Jurkat, Clone E6-1 (cell line): ENCODE measurements at regions not wholly inside any gene's neighbourhood (a gene's known extent, or its start where the extent isn't known, plus 50 kb on each side); places are given as distances from the start of the nearest gene placed in this dataset.
A peak's percentile ranks its signal among the peaks of the same experiment; 100 is the strongest.
"Not testable (repeated sequence)": the region's sequence is repeated elsewhere in the genome, so short reads cannot be mapped to it uniquely, and the experiment has no call there.

Experiments
- DNase-seq: peaks from one replicate; pipeline ENCODE4 v3.0.0-alpha.2; 2011; ENCODE audit warnings: low read depth, low spot score
- H3K4me3 ChIP-seq: 2 replicates; pipeline ENCODE4 v1.5.1; 2011; ENCODE audit warnings: mild to moderate bottlenecking, low read length, control low read depth, moderate library complexity

DNA sequence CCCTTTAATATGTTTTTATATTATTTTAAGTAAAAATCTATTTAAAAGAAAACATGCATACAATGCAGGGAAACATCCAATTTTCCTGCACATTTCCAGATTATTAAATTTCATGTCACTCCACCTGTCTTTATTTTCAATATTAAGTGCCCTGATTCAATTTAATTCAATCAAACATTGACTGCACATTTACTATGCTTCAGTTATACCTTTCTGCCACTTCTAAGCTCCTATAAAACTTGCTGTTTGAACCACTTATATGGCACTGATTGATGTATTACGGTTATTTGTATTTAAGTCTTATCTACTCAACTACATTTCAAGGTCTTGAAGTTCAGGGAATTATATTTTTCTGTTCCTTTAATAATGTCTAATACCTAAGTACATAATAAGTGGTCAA, 198.0 kb downstream of the CAVIN4 start:
- H3K4me3 ChIP-seq = no peak overlapping the region
- no peak for DNase-seq

DNA sequence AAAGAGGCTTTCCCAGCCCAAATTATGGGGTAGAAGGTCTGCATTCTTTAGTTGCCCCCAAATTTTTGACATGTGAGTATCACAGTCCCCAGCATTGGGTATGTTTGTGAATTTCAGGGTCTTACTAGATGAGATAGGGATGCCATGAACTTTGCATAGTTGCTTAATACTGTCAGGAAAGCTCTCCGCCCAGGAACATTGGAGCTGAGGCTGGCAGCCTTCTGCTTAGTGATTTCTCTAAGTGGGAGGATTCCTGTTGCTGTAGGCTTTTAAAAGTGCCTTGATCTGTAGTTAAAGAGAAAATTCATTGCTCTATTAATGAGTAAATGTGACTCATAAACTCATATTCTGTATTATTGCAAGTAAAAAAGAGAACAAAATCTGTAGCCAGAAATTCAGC, 206.9 kb downstream of the CAVIN4 start:
- no peak for DNase-seq
- no peak overlapping the region for H3K4me3 ChIP-seq

DNA sequence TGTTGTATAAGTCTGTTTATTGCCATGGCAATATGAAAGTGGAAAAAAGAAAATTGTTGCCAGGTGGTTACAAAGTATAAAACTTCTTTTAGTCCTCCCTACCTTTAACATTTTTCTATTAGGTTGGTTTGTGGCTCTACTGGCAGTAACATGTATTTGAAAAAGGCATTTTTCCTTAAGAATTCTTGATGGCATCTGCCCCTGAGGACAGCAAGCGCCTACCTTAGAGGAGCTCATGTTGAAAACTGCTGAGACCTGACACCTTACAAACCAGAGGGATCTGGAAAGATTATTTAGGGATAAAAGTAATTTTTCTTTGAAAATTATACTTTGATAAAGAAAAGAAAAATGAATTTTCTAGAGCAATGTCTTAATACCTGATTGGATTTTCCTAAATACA, 208.1 kb downstream of the CAVIN4 start:
- no peak overlapping the region for H3K4me3 ChIP-seq
- DNase-seq = no peak

DNA sequence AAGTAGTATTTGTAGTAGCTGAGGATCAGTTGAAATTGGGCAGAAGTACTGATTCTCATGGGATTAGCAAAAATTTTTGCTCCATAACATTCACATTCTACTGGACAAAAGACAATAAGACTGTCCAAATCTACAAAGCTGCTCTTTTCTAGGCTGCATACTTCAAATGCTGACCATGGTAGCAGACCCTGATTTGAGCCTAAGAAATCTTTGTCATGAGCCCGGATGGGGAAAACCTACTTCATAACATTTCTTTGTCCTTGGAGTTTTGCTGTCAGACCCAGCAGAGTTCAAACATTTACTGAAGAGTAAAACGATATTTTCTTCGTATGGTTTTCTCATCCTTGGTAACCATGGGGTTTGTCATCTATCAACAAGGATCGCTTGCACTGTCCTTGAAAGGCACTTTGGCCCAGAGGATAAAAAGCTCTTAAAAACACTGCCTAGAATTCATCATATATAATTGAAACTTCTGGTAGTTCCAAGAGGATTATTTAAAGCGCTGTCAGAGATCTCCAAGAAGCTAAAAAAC, 216.9 kb downstream of the CAVIN4 start:
- H3K4me3 ChIP-seq = no peak overlapping the region
- DNase-seq = no peak

DNA sequence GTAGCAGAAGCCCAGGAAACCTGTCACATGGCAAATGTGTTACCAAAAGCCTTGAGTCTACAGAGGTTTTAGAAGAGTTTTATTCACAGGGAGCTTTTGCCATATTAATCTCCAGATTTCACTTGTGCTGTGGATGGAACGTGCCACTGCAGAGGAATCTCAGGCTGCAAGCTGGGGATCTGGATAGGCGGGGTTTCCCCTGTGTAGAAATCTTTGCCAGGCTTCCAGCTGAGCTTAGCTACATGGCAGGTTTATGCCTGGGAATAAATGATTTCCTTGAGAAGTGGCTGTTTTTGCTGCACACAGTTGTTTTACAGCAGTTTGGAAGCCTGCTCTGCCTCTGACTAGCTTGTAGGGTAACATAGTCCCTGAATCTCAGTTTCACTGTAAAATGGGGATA, 224.6 kb upstream of the PLPPR1 start:
- no peak overlapping the region for H3K4me3 ChIP-seq
- no peak for DNase-seq

DNA sequence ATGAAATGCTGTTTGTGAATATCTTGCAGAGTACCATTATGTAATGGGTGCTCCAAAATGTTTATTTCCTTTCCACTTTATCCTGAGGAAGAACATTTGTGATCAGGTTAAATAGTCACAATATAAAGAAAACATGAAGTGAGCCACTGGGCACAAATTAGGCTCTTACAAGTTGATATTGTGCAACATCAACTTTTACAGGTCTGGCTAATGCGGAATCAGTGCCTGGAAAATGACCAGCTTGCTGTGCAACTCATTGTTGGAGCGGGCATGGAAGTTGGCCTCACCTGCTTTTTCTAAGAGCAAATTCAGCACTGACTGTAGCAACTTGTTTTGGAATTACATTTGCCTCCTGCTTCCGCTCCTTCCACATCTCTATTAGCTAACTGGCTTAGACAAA, 216.9 kb upstream of the PLPPR1 start:
- no peak overlapping the region for H3K4me3 ChIP-seq
- DNase-seq = no peak

DNA sequence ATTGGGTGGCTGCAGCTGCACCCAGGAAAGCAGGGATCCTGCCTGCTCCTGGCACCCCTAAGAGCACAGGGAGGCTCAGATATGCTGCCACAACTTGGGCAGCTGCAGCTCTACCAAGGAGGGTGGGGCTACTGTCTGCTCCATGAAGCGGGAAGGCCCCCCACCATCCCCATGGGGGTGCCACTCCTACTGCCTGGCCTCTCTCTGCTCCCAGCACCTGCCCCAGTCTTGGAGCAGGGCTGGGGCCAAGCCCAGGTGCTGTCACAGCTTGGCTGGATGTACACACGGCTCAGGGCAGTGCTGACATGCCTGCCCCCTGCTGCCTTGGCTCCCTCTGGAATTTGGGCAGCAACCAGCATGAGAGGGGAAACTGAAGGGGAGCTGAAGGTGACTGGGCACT, 214.7 kb upstream of the PLPPR1 start:
- DNase-seq = no peak
- H3K4me3 ChIP-seq = no peak overlapping the region

DNA sequence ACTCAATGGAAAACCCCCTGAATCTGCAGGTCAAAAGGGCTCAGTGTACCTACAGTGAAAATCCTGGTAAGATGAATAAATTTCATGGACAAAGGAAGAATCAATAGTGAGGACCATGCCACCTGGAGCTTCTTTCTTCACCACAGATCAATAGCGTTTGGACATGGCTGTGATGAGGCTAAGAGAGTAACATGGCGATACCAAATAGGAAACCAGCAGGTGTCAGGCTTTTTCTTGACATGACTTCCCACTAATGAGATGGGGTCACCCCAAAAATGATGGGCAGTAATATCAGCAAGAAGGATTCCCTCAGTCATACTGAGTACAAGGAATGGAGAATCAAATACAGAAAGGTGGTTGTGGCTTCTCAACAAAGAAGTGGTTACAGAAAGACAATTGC, 208.5 kb upstream of the PLPPR1 start:
- no peak for DNase-seq

DNA sequence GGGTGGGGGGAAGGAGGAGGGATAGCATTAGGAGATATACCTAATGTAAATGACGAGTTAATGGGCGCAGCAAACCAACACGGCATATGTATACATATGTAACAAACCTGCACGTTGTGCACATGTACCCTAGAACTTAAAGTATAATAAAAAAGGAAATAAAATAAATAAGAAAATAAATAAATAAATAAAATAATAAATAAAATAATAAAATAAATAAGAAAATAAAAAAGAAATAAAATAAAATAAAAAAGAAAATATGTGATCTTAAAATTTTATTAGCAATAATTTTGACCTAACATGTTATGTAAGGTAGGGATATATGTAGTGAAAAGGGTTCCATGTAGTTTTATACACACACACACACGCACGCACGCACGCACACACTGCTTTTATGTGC, 195.5 kb upstream of the PLPPR1 start:
- not testable (repeated sequence) for DNase-seq, H3K4me3 ChIP-seq

More for the DNA sequence above, 208.5 kb upstream of the PLPPR1 start:
- no peak overlapping the region for H3K4me3 ChIP-seq

DNA sequence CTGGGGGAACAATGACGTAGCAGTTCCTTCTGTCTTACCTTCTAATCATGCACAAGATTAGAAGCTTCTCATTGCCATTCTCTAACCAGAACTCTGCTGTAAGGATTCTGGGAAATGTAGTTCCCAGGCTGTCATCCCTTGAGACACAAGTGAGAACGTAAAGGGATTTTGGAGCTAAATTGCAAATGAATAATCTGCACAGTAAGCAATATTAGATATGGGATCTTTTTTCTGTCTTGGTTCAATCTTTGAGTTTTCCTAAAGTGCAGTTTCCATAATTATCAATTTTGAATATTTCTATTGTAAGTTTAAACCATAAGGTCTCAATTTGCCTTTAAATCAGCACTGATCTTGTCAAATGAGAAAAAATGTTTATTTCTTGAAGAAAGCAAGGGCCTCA, 189.7 kb upstream of the PLPPR1 start:
- no peak overlapping the region for H3K4me3 ChIP-seq
- DNase-seq = no peak

DNA sequence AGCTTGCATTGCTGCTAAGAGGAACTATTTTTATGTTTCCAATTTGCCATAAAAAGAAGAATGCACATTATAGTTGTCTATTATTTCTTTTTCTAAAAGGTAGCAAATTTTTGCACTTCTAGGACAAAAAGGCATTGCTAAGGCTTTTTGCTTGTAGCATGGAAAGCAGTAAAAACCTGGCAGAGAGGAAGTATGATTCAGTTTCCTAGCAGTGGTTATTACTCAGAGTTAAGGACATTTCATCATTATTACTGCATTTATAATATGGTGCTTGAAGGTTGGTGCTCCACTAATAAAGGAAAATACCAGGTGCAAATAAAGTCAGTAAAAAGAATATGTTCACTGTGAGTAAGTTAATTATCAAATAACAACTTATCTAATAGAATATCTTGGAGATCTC, 179.8 kb upstream of the PLPPR1 start:
- H3K4me3 ChIP-seq = no peak overlapping the region
- no peak for DNase-seq

DNA sequence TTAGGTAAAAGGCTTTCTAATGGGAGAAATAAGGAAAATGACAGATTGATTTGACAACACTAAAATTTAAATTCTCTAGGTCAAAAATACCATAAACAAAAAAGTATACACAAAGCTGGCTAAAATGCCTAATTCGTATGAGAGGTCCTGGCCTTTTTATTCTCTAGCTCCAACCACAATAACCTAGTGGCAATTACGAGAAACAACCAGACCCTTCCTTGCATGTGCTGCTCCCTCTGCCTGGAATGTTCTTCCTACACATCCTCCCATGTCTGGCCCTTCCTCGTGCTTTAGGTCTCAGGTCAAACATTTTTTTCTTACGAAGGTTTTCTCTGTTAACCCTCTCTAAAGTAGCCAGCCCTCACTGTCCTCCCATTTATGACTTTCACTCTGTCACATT, 176.4 kb upstream of the PLPPR1 start:
- H3K4me3 ChIP-seq = no peak overlapping the region
- no peak for DNase-seq

DNA sequence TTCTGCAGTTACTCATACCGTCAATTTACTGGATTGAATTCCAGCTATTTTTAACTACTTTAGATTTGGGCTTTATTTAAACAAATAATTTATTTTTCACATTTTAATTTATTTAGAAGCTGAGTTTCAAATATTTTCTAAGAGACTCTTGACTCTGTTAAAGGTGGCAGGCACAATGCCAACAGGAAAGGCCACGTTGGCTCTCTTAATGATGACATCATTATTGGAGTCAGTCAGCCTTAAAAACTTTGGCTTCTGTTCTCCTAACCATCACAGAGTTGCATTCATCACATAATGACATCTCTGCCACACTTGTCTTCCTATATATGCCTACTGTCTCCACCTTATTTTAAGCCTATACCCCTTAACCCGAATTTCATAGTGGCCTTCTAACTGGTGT, 172.3 kb upstream of the PLPPR1 start:
- DNase-seq = no peak
- H3K4me3 ChIP-seq = no peak overlapping the region

DNA sequence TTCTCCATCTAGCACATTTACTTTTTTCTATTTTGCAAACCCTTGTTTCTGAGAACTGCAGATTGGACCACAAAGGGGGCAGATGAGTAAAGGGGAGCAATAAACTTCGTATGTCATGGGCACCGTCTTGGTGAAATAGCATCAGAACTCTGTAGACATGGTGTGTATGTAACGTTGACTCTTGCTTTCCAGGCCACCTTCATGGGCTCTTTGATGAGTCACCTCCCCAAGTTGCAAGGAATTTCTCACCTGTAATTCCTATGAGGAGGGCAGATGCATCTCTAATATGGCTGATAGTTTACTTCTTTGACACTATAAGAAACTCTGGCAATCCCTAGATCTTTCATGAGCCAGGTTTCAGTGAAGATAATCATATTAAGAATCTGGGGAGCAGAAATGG, 163.4 kb upstream of the PLPPR1 start:
- DNase-seq = no peak
- H3K4me3 ChIP-seq = no peak overlapping the region

DNA sequence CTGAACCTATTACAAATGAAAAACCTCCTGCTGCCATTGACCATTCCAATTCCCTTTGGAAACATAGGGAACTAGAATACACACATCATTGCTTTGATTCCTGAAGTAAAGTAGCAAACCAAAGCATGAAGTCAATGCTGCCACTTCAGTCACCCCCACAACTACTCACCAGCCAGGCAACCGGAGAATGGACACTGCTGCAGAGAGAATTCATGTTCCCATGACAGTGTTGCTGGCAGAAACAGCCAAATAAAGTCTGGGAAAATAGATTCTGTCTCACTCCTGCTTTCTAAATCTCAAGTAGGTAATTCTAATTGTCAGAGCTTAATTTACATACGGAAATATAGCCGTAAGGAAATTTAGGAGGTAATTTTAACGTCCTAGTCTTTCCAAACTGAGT, 162.9 kb upstream of the PLPPR1 start:
- no peak for DNase-seq

DNA sequence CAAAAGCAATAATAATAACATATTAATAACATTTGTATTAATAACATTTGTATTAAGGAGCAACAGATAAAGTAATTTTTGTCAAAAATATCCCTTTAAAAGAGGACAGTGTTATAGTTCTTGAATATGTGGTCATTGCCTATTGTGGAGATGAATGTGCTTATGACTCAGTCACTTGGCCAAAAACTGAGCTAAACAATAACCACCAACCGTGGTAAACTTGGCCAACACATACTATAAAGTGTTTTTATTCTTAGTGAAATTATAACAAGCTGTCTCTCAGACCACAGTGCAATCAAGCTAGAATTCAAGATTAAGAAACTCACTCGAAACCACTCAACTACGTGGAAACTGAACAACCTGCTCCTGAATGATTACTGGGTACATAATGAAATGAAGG, 159.2 kb upstream of the PLPPR1 start:
- no peak for DNase-seq
- H3K4me3 ChIP-seq = no peak overlapping the region

More for the DNA sequence above, 162.9 kb upstream of the PLPPR1 start:
- H3K4me3 ChIP-seq = no peak overlapping the region

DNA sequence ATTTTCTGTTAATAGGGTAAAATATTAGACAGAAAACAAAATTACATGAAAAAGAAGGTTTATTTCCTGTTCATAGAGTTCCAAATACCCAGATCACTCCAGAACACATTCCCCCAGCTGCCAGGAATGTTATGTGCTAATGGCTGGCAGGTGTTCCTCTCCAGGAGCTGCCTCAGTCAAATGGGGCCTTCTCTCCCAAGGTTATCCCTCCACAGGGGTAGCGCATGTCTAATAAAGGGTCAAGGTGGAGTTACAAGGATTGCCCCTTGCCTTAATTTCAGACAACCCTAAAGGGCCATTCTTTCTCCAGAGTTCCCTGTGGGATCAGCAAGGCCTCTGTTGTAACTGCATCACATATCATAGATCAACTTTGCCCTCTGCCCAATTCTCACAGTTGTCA, 148.6 kb upstream of the PLPPR1 start:
- H3K4me3 ChIP-seq = no peak overlapping the region
- DNase-seq = no peak

DNA sequence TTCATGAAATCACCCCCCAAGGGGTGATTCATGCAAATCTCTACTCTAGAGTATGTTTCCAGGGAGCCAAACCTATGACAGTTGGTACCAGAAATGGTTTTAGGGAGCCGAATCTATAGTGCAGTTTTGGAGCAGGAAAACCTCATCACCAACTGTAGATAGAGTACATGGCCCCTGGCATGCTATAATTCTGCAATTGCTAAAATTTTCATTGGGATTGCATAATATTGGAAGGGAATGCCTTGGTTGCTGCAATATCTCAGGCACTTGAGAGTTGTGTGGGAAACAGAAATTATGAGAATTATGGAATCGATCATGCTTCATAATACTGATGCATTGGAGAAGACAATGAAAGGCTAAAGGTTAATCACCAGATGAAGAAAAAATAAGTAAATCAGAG, 148.2 kb upstream of the PLPPR1 start:
- H3K4me3 ChIP-seq = no peak overlapping the region
- no peak for DNase-seq

DNA sequence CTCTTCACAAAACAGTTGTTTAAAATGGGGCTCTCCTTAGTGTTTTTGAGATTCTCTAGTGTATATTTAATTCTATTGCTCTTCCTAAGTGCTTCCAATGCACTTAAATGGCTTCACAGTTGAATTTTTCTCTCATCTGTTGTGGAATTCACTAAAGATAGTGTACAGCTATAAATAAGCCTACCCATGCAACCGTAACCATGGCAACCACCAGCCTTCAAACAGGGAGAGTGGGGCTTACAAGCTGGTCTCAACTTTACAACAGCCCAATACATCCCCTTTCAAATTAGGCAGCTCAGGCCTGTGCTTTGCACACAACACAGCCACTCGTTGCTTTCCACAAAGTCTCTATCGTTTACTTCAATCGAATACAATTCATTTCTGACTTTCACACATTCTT, 144.0 kb upstream of the PLPPR1 start:
- DNase-seq = no peak

DNA sequence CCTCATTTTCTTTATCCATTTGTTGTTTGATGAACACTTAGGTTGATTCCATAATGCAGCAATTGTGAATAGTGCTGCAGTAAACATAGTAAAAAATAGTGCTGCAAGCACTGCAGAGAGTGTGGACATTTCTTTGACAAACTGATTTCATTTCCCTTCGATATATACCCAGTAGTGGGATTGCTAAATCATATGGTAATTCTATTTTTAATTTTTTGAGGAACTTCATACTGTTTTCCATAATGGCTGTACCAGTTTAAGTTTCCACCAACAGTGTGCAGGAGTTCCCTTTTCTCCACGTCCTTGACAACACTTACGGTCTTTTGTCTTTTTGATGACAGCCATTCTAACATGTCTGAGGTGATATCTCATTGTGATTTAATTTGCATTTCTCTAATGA, 138.2 kb upstream of the PLPPR1 start:
- H3K4me3 ChIP-seq = no peak overlapping the region
- DNase-seq = no peak

More for the DNA sequence above, 144.0 kb upstream of the PLPPR1 start:
- no peak overlapping the region for H3K4me3 ChIP-seq

DNA sequence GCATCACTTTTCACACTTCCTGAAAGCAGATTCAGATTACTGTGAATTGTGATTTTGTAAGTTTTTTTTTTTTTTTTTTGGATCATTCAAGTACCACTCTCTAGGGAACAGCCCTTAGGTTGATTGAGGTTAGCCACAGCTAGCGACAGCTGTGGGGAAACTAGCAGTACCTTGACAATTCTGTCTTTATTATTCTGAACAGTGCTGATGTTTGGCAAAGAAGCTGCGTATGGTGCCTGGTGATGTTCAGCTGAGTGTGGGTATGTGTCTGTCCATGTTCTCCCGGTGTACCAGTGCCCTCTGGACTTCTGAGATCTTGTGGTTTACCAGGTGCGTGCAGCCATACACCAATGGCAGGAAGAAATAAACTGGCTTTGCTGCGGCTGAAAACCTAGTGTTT, 117.3 kb upstream of the PLPPR1 start:
- DNase-seq = peak; percentile 65
- no peak overlapping the region for H3K4me3 ChIP-seq

DNA sequence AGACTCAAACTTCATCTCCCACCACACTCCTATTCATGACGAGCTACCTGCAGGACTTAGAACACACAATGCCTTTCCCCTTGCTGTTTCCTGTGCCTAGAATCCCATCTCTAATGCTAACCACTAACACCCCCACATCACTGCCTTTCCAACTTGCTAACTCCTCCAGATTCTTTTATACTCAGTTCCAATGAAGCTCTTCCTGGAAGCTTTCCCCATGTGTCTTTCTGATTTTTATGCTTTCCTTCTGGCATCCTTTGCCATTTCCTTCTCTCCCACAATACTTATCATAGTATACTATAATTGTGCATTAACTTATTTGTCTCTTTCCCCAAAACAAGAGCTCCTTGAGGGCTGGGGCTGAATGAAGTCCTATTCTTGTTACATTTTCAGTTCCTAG, 115.3 kb upstream of the PLPPR1 start:
- no peak overlapping the region for H3K4me3 ChIP-seq
- DNase-seq = no peak
